Body of pancreas (tissue), 4 donors: ENCODE measurements at regions not wholly inside any gene's neighbourhood (a gene's known extent, or its start where the extent isn't known, plus 50 kb on each side); places are given as distances from the start of the nearest gene placed in this dataset.

Experiments
- ATAC-seq: fragments of 150-250 bp; one replicate; pipeline ENCODE4 v1.9.1; 2016
- DNase-seq, 4 donors: peaks; one replicate each; pipeline ENCODE4 v3.0.0-alpha.2; 2019
- H3K27ac ChIP-seq, 4 donors: fragments of 200-600 bp; sonication (generic); 1 replicate in 3 of 4; 2 replicates in 1 of 4; pipeline versions ENCODE4 v1.5.1 to v1.6.1; 2016 to 2019; ENCODE audit warnings: mild to moderate bottlenecking in 1 of 4, mixed read lengths in 1 of 4, moderate library complexity in 1 of 4
- H3K27me3 ChIP-seq, 2 donors: fragments of 200-600 bp; sonication (generic); one replicate each; pipeline ENCODE4 v1.6.0; 2016; ENCODE audit warnings: mild to moderate bottlenecking in 1 of 2
- H3K36me3 ChIP-seq, 2 donors: fragments of 200-600 bp; sonication (generic); replicated peaks in 1 of 2; 2 replicates each; pipeline ENCODE4 v1.5.1; 2016; ENCODE audit warnings: low read depth in 2 of 2; ENCODE audit not compliant: insufficient read depth in 1 of 2
- H3K4me1 ChIP-seq: fragments of 200-600 bp; sonication (generic); one replicate; pipeline ENCODE4 v1.6.0; 2016
- H3K4me3 ChIP-seq, 2 donors: fragments of 200-600 bp; sonication (generic); 1 replicate in 1 of 2; 2 replicates in 1 of 2; pipeline ENCODE4 v1.5.1; 2016 to 2019
- H3K9me3 ChIP-seq, 3 donors: fragments of 200-600 bp; sonication (generic); 1 replicate in 2 of 3; 2 replicates in 1 of 3; pipeline ENCODE4 v1.5.1; 2016
- CTCF ChIP-seq, 7 experiments: fragments of 450-650 bp in 4 of 7; fragments of 200-600 bp in 3 of 7; sonication (generic) in 3 of 7; IDR thresholded peaks; one replicate each; pipeline ENCODE4 v1.5.1; 2016 to 2019; ENCODE audit warnings: antibody characterized with exemption in 7 of 7
- POLR2A ChIP-seq, 3 donors: fragments of 450-650 bp; IDR thresholded peaks; one replicate each; pipeline ENCODE4 v1.6.1; 2016; ENCODE audit warnings: antibody characterized with exemption in 3 of 3, mild to moderate bottlenecking in 2 of 3
- WGBS, 2 donors: methylation state at CpG; one replicate each; pipeline ENCODE4 v1.1.5; 2017; 5-methylcytosine and 5-hydroxymethylcytosine counted together
- intact Hi-C: fragments of 100-400 bp; cut with DNase I; formaldehyde crosslinking; loops from one replicate; pipeline ENCODE4 v1.15.1; 2023

DNA sequence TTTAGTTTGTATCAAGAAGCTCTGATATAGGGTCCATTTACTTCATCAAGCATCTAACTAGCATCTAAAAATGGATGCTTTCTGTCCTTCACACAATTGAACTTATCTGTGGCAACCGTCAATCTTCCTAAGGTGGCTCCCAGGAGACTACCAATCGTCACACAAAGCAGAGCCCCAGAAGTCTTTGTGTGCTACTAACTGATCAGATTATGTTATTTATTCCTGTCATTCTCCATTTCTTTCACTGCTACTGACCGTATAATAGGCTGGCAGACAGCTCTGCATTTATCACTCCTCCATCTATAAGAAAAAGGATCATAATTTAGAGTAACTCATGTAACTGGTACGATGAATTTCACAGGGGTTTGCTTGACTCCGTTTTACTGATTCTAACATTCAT is 585.0 kb upstream of the NXPH2 start:
- DNase-seq = no peak
- Histone ChIP-seq H3K36me3 (no peaks in the 10 kb centered on the region), H3K4me1 (no peaks in the 10 kb centered on the region), H3K27ac (no peak overlapping the region), H3K9me3 (no peaks in the 10 kb centered on the region), H3K27me3 (no peaks in the 10 kb centered on the region), H3K4me3 (no peak overlapping the region)
- ATAC-seq = no peak
- TF ChIP-seq POLR2A (IDR thresholded peaks at IDR 0.05) (no peak), CTCF (IDR thresholded peaks at IDR 0.05) (no peak)
- WGBS, 2 donors = 33 to 41% methylated on average over 5 of the region's 5 CpGs
- intact Hi-C loops = no loop called here

GRCh38 chr2:139360654-139361053 is 580.5 kb upstream of the NXPH2 start:
- Histone ChIP-seq H3K4me3 (no peak overlapping the region), H3K9me3 (no peaks in the 10 kb centered on the region), H3K27me3 (no peaks in the 10 kb centered on the region), H3K27ac (no peak overlapping the region), H3K36me3 (no peaks in the 10 kb centered on the region), H3K4me1 (no peaks in the 10 kb centered on the region)
- TF ChIP-seq POLR2A (IDR thresholded peaks at IDR 0.05) (no peak), CTCF (IDR thresholded peaks at IDR 0.05) (no peak)
- WGBS, 2 donors = 50 to 54% methylated on average over 1 of the region's 1 CpG
- ATAC-seq = no peak
- intact Hi-C loops = no loop called here
- DNase-seq = no peak

- intact Hi-C loops = no loop called here
- no peak overlapping the region for H3K4me3 ChIP-seq
- no peak overlapping the region for H3K27ac ChIP-seq
- TF ChIP-seq POLR2A (IDR thresholded peaks at IDR 0.05) (no peak), CTCF (IDR thresholded peaks at IDR 0.05) (no peak)
- H3K36me3 ChIP-seq = no peaks in the 10 kb centered on the region
- H3K4me1 ChIP-seq = no peaks in the 10 kb centered on the region
- DNase-seq = no peak
- WGBS, 2 donors = 18 to 34% methylated on average over 1 of the region's 1 CpG
- no peaks in the 10 kb centered on the region for H3K27me3 ChIP-seq
- ATAC-seq = no peak
- H3K9me3 ChIP-seq = no peaks in the 10 kb centered on the region
Observed at GRCh38 chr2:139359818-139360217, 579.6 kb upstream of the NXPH2 start.

GRCh38 chr2:139357972-139358371 is 577.8 kb upstream of the NXPH2 start:
- ATAC-seq = no peak
- no peaks in the 10 kb centered on the region for H3K27me3 ChIP-seq
- no peak overlapping the region for H3K4me3 ChIP-seq
- no peak overlapping the region for H3K27ac ChIP-seq
- intact Hi-C loops = no loop called here
- WGBS, 2 donors = 55 to 68% methylated on average over 3 of the region's 3 CpGs
- H3K9me3 ChIP-seq = peaks cover 0 to 8% (median 0%) of the 10 kb centered on the region in 3 donors
- no peaks in the 10 kb centered on the region for H3K36me3 ChIP-seq
- H3K4me1 ChIP-seq = no peaks in the 10 kb centered on the region
- no peak for TF ChIP-seq CTCF (IDR thresholded peaks at IDR 0.05)
- no peak for TF ChIP-seq POLR2A (IDR thresholded peaks at IDR 0.05)
- DNase-seq = no peak

- Histone ChIP-seq H3K4me1 (no peaks in the 10 kb centered on the region), H3K4me3 (no peak overlapping the region), H3K27me3 (no peaks in the 10 kb centered on the region), H3K36me3 (no peaks in the 10 kb centered on the region), H3K9me3 (peaks cover 0 to 8% (median 0%) of the 10 kb centered on the region in 3 donors), H3K27ac (no peak overlapping the region)
- intact Hi-C loops = no loop called here
- no peak for ATAC-seq
- DNase-seq = no peak
- TF ChIP-seq POLR2A (IDR thresholded peaks at IDR 0.05) = no peak
- no peak for TF ChIP-seq CTCF (IDR thresholded peaks at IDR 0.05)
- WGBS, 2 donors = 33 to 48% methylated on average over 1 of the region's 1 CpG
Observed at GRCh38 chr2:139354518-139354917, 574.3 kb upstream of the NXPH2 start.
